HepG2 (cell line): ENCODE measurements at regions not wholly inside any gene's neighbourhood (a gene's known extent, or its start where the extent isn't known, plus 50 kb on each side); places are given as distances from the start of the nearest gene placed in this dataset.
"Not testable (repeated sequence)": the region's sequence is repeated elsewhere in the genome, so short reads cannot be mapped to it uniquely, and the experiment has no call there.

Experiments used
- ATAC-seq: fragments of 200-7000 bp; cut with Tn5 transposase; 3 replicates; pipeline ENCODE4 v1.9.1; 2020; ENCODE audit warnings: mild to moderate bottlenecking, moderate library complexity
- BruUV-seq: library from RNA; stranded (reverse); fragments of 400-500 nt; replicated peaks from 2 replicates; lab custom pipeline; 2021; lab: Mats Ljungman, UMichigan
- CTCF ChIA-PET: fragments of 300-600 bp; formaldehyde crosslinking; extraction: SDS; loops from one replicate; lab custom pipeline; 2021; ENCODE audit warnings: low total read pairs, inconsistent platforms, low intra/inter-chr PET ratio; lab: Yijun Ruan, JAX
- POLR2A ChIA-PET: fragments of 350-600 bp; sonication (Branson Sonifier 250); formaldehyde crosslinking; loops from one replicate; lab custom pipeline; 2020; ENCODE audit warnings: antibody characterized with exemption, inconsistent platforms; lab: Yijun Ruan, JAX
- DNase-seq: peaks from one replicate; pipeline ENCODE4 v3.0.0-alpha.2; 2015; ENCODE audit warnings: low spot score
- FAIRE-seq: peaks from 3 replicates; lab custom pipeline; 2011; peaks lifted over from hg19 to GRCh38; lab: Jason Lieb, UNC
- H2AFZ ChIP-seq: one replicate; pipeline ENCODE4 v1.6.1; 2011; ENCODE audit warnings: low read length, inconsistent platforms
- H3K27ac ChIP-seq: fragments of 300-600 bp; 3 replicates; pipeline ENCODE4 v1.8.0; 2011; ENCODE audit warnings: mixed run types, mild to moderate bottlenecking, mixed read lengths, low read length, inconsistent platforms; ENCODE audit not compliant: insufficient read depth; ENCODE audit errors: extremely low read length
- H3K27me3 ChIP-seq, 2 experiments: fragments of 200-600 bp in 1 of 2; 2 replicates in 1 of 2; 3 replicates in 1 of 2; pipeline versions ENCODE4 v1.6.0 to v1.8.0; 2011; ENCODE audit warnings: low read length in 2 of 2, mild to moderate bottlenecking in 2 of 2, moderate library complexity in 2 of 2, inconsistent platforms in 1 of 2; ENCODE audit not compliant: insufficient read depth in 2 of 2, control insufficient read depth in 1 of 2
- H3K36me3 ChIP-seq, 2 experiments: fragments of 200-600 bp in 1 of 2; replicated peaks in 1 of 2; 2 replicates in 1 of 2; 3 replicates in 1 of 2; pipeline versions ENCODE4 v1.5.1 to v1.8.0; 2011; ENCODE audit warnings: low read length in 2 of 2, inconsistent platforms in 1 of 2; ENCODE audit not compliant: insufficient read depth in 2 of 2, control insufficient read depth in 1 of 2
- H3K4me1 ChIP-seq: 2 replicates; pipeline ENCODE4 v1.5.1; 2012; ENCODE audit warnings: low read length, inconsistent platforms; ENCODE audit not compliant: insufficient read depth
- H3K4me2 ChIP-seq: 2 replicates; pipeline ENCODE4 v1.6.0; 2011; ENCODE audit warnings: low read depth, low read length, inconsistent platforms
- H3K4me3 ChIP-seq, 3 experiments: fragments of 200-600 bp in 1 of 3; sonication (generic), shearing (Covaris generic) in 1 of 3; replicated peaks in 1 of 3; 2 replicates each; pipeline ENCODE4 v1.5.1; 2011 to 2016; ENCODE audit warnings: low read length in 3 of 3, inconsistent platforms in 2 of 3, low read depth in 2 of 3, mild to moderate bottlenecking in 2 of 3, control low read depth in 1 of 3, mixed read lengths in 1 of 3; ENCODE audit not compliant: insufficient read depth in 1 of 3
- H3K79me2 ChIP-seq: one replicate; pipeline ENCODE4 v1.6.1; 2011; ENCODE audit warnings: low read length, inconsistent platforms; ENCODE audit not compliant: insufficient read depth
- H3K9ac ChIP-seq: 2 replicates; pipeline ENCODE4 v1.6.0; 2011; ENCODE audit warnings: mild to moderate bottlenecking, low read depth, low read length, inconsistent platforms; ENCODE audit not compliant: insufficient read depth
- H3K9me3 ChIP-seq: 2 replicates; pipeline ENCODE4 v1.5.1; 2012; ENCODE audit warnings: mild to moderate bottlenecking, low read length
- H4K20me1 ChIP-seq: 2 replicates; pipeline ENCODE4 v1.6.0; 2011; ENCODE audit warnings: inconsistent platforms, mild to moderate bottlenecking, low read length, moderate library complexity; ENCODE audit not compliant: insufficient read depth
- AGO1 ChIP-seq: fragments of 200-400 bp; formaldehyde crosslinking; IDR thresholded peaks from 2 replicates; pipeline ENCODE4 v1.6.1; 2017; ENCODE audit warnings: mild to moderate bottlenecking, low read depth, low read length, moderate library complexity; ENCODE audit not compliant: poor library complexity, severe bottlenecking
- MAFF ChIP-seq: IDR thresholded peaks from 2 replicates; pipeline ENCODE4 v1.6.1; 2011; ENCODE audit warnings: low read depth, low read length, improper control_type of control experiment
- MAFK ChIP-seq, 2 experiments: IDR thresholded peaks in 1 of 2; conservative IDR thresholded peaks in 1 of 2; 2 replicates each; pipeline ENCODE4 v1.6.1; 2011; ENCODE audit warnings: improper control_type of control experiment in 2 of 2, low read length in 2 of 2
- NKX3-1 ChIP-seq: sonication (generic); formaldehyde crosslinking; IDR thresholded peaks from 2 replicates; pipeline ENCODE4 v1.5.0; 2020; ENCODE audit warnings: missing genetic modification reagents
- WGBS: methylation state at CpG from one replicate; pipeline ENCODE4 v1.1.6; 2017; ENCODE audit warnings: low lambda C conversion rate; 5-methylcytosine and 5-hydroxymethylcytosine counted together
- in situ Hi-C: cut with HindIII; loops from 2 replicates; pipeline ENCODE4 v1.10.0; 2017; ENCODE audit warnings: low pct_unique_long_range_greater_than_20kb; ENCODE audit not compliant: extremely low pct_ligation_motif_present
- intact Hi-C: fragments of 100-400 bp; cut with micrococcal nuclease; formaldehyde crosslinking; loops from one replicate; pipeline ENCODE4 v1.10.0; 2022; ENCODE audit not compliant: unreplicated experiment

- CTCF ChIA-PET, H3K27ac ChIP-seq, BruUV-seq, DNase-seq, H3K4me1 ChIP-seq, POLR2A ChIA-PET, H3K4me2 ChIP-seq, H4K20me1 ChIP-seq, H3K4me3 ChIP-seq, H3K36me3 ChIP-seq, H3K9ac ChIP-seq, H3K79me2 ChIP-seq, ATAC-seq, FAIRE-seq, H2AFZ ChIP-seq, intact Hi-C loops, H3K27me3 ChIP-seq, in situ Hi-C loops: not testable (repeated sequence)
- WGBS, result 2% methylated on average over 3 of the region's 3 CpGs
- peaks cover 92% of the 10 kb centered on the region for H3K9me3 ChIP-seq
Measured at GRCh38 chr7:63856466-63856865, 142.2 kb upstream of the ZNF722 start.

DNA sequence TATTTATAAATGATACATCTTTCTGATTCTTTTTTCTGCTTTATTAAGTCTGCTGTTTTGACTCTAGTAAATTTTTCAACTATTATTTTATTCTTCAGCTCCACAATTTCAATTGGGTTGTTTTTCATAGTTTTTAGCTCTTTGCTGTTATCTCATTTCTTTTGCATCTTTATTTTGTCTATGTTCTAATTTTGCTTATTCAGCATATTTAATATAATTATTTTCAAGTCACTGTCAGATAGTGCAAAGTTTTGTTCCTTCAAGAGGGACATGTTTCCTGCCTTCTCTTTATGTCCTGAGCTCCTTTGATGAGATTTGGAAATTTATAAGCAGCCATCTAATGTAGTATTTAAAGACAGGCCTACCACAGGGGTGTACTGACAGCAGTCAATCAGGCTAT is 131.5 kb upstream of the ZNF722 start:
- Histone ChIP-seq H3K4me2 (no peak overlapping the region), H3K27ac (no peak overlapping the region), H3K79me2 (no peaks in the 10 kb centered on the region), H3K4me3 (no peak overlapping the region), H3K9ac (no peak overlapping the region), H3K27me3 (no peaks in the 10 kb centered on the region), H3K36me3 (no peaks in the 10 kb centered on the region), H4K20me1 (no peaks in the 10 kb centered on the region), H2AFZ (no peak overlapping the region), H3K4me1 (no peaks in the 10 kb centered on the region), H3K9me3 (peaks cover 92% of the 10 kb centered on the region)
- CTCF ChIA-PET, result no interaction called here
- in situ Hi-C loops (no loop called here), intact Hi-C loops (no loop called here)
- FAIRE-seq (no peak), ATAC-seq (no peak), DNase-seq (no peak)
- POLR2A ChIA-PET, result no interaction called here
- no TSS peak for BruUV-seq
- no peak for TF ChIP-seq NKX3-1 (CRISPR knock-in tag)
- peak; percentile 97 for TF ChIP-seq MAFF
- TF ChIP-seq MAFK (conservative IDR thresholded peaks at IDR 0.05 in 1 of 2, IDR thresholded peaks at IDR 0.05 in 1 of 2; ENCODE audit: low read length in 2 of 2), result peak; percentile 94 to 99
- no peak for TF ChIP-seq AGO1

DNA sequence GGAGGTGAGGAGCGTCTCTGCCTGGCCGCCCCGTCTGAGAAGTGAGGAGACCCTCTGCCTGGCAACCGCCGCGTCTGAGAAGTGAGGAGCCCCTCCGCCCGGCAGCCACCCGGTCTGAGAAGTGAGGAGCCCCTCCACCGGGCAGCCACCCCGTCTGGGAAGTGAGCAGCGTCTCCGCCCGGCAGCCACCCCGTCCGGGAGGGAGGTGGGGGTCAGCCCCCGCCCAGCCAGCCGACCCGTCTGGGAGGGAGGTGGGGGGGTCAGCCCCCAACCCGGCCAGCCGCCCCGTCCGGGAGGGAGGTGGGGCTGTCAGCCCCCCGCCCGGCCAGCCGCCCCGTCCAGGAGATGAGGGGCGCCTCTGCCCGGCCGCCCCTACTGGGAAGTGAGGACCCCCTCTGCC is 124.4 kb upstream of the ZNF722 start:
- intact Hi-C loops, ATAC-seq: not testable (repeated sequence)

More for the DNA sequence above, 124.4 kb upstream of the ZNF722 start:
- DNase-seq, POLR2A ChIA-PET, H3K79me2 ChIP-seq, FAIRE-seq, H3K4me2 ChIP-seq, H2AFZ ChIP-seq, H3K27me3 ChIP-seq, CTCF ChIA-PET, H3K4me3 ChIP-seq, H3K27ac ChIP-seq, H4K20me1 ChIP-seq, BruUV-seq, H3K4me1 ChIP-seq, H3K36me3 ChIP-seq, H3K9ac ChIP-seq, in situ Hi-C loops: not testable (repeated sequence)
- 84% methylated on average over 6 of the region's 30 CpGs for WGBS
- peaks cover 84% of the 10 kb centered on the region for H3K9me3 ChIP-seq
